NCI-H226 (cell line): ENCODE measurements at regions not wholly inside any gene's neighbourhood (a gene's known extent, or its start where the extent isn't known, plus 50 kb on each side); places are given as distances from the start of the nearest gene placed in this dataset.
A peak's percentile ranks its signal among the peaks of the same experiment; 100 is the strongest.

Experiments used
- DNase-seq: peaks from one replicate; pipeline ENCODE4 v3.0.0-alpha.2; 2015

GRCh38 chr12:124457287-124458219, 109.9 kb downstream of the NCOR2 start:
- DNase-seq = peak; percentile 97

- no peak for DNase-seq
Observed at GRCh38 chr12:124456652-124457152, 110.7 kb downstream of the NCOR2 start.

- DNase-seq = no peak
Observed at GRCh38 chr12:124456133-124456651, 111.2 kb downstream of the NCOR2 start.

- no peak for DNase-seq
Observed at GRCh38 chr12:124455336-124455735, 112.1 kb downstream of the NCOR2 start.

GRCh38 chr12:124454735-124455134, 112.7 kb downstream of the NCOR2 start:
- DNase-seq = no peak

- DNase-seq = no peak
Observed at GRCh38 chr12:124454352-124454725, 113.1 kb downstream of the NCOR2 start.

- DNase-seq = no peak
Observed at GRCh38 chr12:124453419-124454351, 113.7 kb downstream of the NCOR2 start.

GRCh38 chr12:124452576-124453331, 114.7 kb downstream of the NCOR2 start:
- no peak for DNase-seq

- DNase-seq = no peak
Observed at GRCh38 chr12:124451637-124452243, 115.7 kb downstream of the NCOR2 start.

GRCh38 chr12:124451016-124451415, 116.4 kb downstream of the NCOR2 start:
- no peak for DNase-seq

GRCh38 chr12:124450376-124450750, 117.0 kb downstream of the NCOR2 start:
- no peak for DNase-seq

- no peak for DNase-seq
Observed at GRCh38 chr12:124449623-124450375, 117.6 kb downstream of the NCOR2 start.

GRCh38 chr12:124448955-124449622, 118.3 kb downstream of the NCOR2 start:
- DNase-seq = no peak

- DNase-seq = no peak
Observed at GRCh38 chr12:124448241-124448954, 119.0 kb downstream of the NCOR2 start.

- DNase-seq = no peak
Observed at GRCh38 chr12:124446364-124446763, 121.0 kb downstream of the NCOR2 start.

- no peak for DNase-seq
Observed at GRCh38 chr12:124445826-124446225, 121.6 kb downstream of the NCOR2 start.

GRCh38 chr12:124445121-124445718, 122.2 kb downstream of the NCOR2 start:
- no peak for DNase-seq

GRCh38 chr12:124443931-124444712, 123.3 kb downstream of the NCOR2 start:
- no peak for DNase-seq
